H9 (cell line): ENCODE measurements at regions not wholly inside any gene's neighbourhood (a gene's known extent, or its start where the extent isn't known, plus 50 kb on each side); places are given as distances from the start of the nearest gene placed in this dataset.

Experiments
- DNase-seq: peaks from one replicate; pipeline ENCODE4 v3.0.0-alpha.2; 2017
- H2AFZ ChIP-seq: one replicate; pipeline ENCODE4 v1.6.1; 2013; ENCODE audit warnings: mild to moderate bottlenecking, low read length, control low read depth, moderate library complexity
- H2AK5ac ChIP-seq: 2 replicates; pipeline ENCODE4 v1.6.1; 2013; ENCODE audit warnings: low read length, control low read depth, mixed read lengths; ENCODE audit not compliant: insufficient read length
- H2BK120ac ChIP-seq: one replicate; pipeline ENCODE4 v1.6.1; 2013; ENCODE audit warnings: low read depth, mild to moderate bottlenecking, low read length, control low read depth, inconsistent platforms; ENCODE audit not compliant: poor library complexity, severe bottlenecking
- H2BK12ac ChIP-seq: 2 replicates; pipeline ENCODE4 v1.6.1; 2013; ENCODE audit warnings: low read length, control low read depth, mixed read lengths, low read depth; ENCODE audit not compliant: insufficient read length
- H2BK15ac ChIP-seq: 2 replicates; pipeline ENCODE4 v1.6.1; 2013; ENCODE audit warnings: low read depth, low read length, control low read depth
- H2BK20ac ChIP-seq: one replicate; pipeline ENCODE4 v1.6.1; 2013; ENCODE audit warnings: low read depth, mild to moderate bottlenecking, low read length, control low read depth, inconsistent platforms; ENCODE audit not compliant: poor library complexity, severe bottlenecking
- H2BK5ac ChIP-seq: 2 replicates; pipeline ENCODE4 v1.6.1; 2013; ENCODE audit warnings: low read length, control low read depth, mixed read lengths; ENCODE audit not compliant: insufficient read length
- H3K14ac ChIP-seq: 2 replicates; pipeline ENCODE4 v1.6.1; 2013; ENCODE audit warnings: low read length, control low read depth; ENCODE audit not compliant: insufficient read depth
- H3K18ac ChIP-seq: 2 replicates; pipeline ENCODE4 v1.6.1; 2013; ENCODE audit warnings: low read depth, mild to moderate bottlenecking, mixed read lengths, low read length, control low read depth; ENCODE audit not compliant: insufficient read length
- H3K23ac ChIP-seq: 2 replicates; pipeline ENCODE4 v1.6.1; 2013; ENCODE audit warnings: low read length, control low read depth, mixed read lengths, low read depth; ENCODE audit not compliant: insufficient read length
- H3K23me2 ChIP-seq: 2 replicates; pipeline ENCODE4 v1.6.1; 2013; ENCODE audit warnings: low read depth, mild to moderate bottlenecking, mixed read lengths, low read length, control low read depth; ENCODE audit not compliant: insufficient read length, poor library complexity, severe bottlenecking
- H3K27ac ChIP-seq: 2 replicates; pipeline ENCODE4 v1.5.1; 2013; ENCODE audit warnings: low read length, control low read depth, mixed read lengths, low read depth; ENCODE audit not compliant: insufficient read length
- H3K27me3 ChIP-seq: 2 replicates; pipeline ENCODE4 v1.6.1; 2013; ENCODE audit warnings: low read length, control low read depth, inconsistent platforms; ENCODE audit not compliant: insufficient read depth
- H3K4ac ChIP-seq: 2 replicates; pipeline ENCODE4 v1.6.1; 2013; ENCODE audit warnings: low read depth, mild to moderate bottlenecking, control low read depth, inconsistent platforms, low read length, moderate library complexity
- H3K4me1 ChIP-seq: 2 replicates; pipeline ENCODE4 v1.6.1; 2013; ENCODE audit warnings: low read length, control low read depth, inconsistent platforms; ENCODE audit not compliant: insufficient read depth
- H3K4me2 ChIP-seq: 2 replicates; pipeline ENCODE4 v1.6.1; 2013; ENCODE audit warnings: low read length, control low read depth, mixed read lengths; ENCODE audit not compliant: insufficient read length, insufficient read depth
- H3K56ac ChIP-seq: 2 replicates; pipeline ENCODE4 v1.6.1; 2013; ENCODE audit warnings: low read depth, mild to moderate bottlenecking, mixed read lengths, low read length, control low read depth; ENCODE audit not compliant: insufficient read length
- H3K79me1 ChIP-seq: 2 replicates; pipeline ENCODE4 v1.6.1; 2013; ENCODE audit warnings: low read depth, mild to moderate bottlenecking, moderate library complexity, low read length, control low read depth, inconsistent platforms; ENCODE audit not compliant: insufficient read depth, poor library complexity, severe bottlenecking
- H3K79me2 ChIP-seq: 2 replicates; pipeline ENCODE4 v1.6.1; 2013; ENCODE audit warnings: low read length, control low read depth, inconsistent platforms; ENCODE audit not compliant: insufficient read depth
- H3K9ac ChIP-seq: 2 replicates; pipeline ENCODE4 v1.6.1; 2013; ENCODE audit warnings: low read length, control low read depth, mixed read lengths; ENCODE audit not compliant: insufficient read length; ENCODE audit errors: extremely low read depth
- H3K9me3 ChIP-seq: one replicate; pipeline ENCODE4 v1.6.1; 2013; ENCODE audit warnings: low read depth, low read length, inconsistent platforms; ENCODE audit not compliant: control insufficient read depth
- H3T11ph ChIP-seq: one replicate; pipeline ENCODE4 v1.6.1; 2013; ENCODE audit warnings: mild to moderate bottlenecking, low read length, control low read depth, inconsistent platforms
- H4K20me1 ChIP-seq: one replicate; pipeline ENCODE4 v1.6.1; 2013; ENCODE audit not compliant: control insufficient read depth, insufficient read length, insufficient read depth
- H4K5ac ChIP-seq: 2 replicates; pipeline ENCODE4 v1.6.1; 2013; ENCODE audit warnings: low read depth, mild to moderate bottlenecking, mixed read lengths, low read length, control low read depth; ENCODE audit not compliant: insufficient read length
- H4K8ac ChIP-seq: replicated peaks from 2 replicates; pipeline ENCODE4 v1.6.1; 2013; ENCODE audit warnings: low read length, control low read depth, mixed read lengths, low read depth; ENCODE audit not compliant: insufficient read length
- H4K91ac ChIP-seq: 2 replicates; pipeline ENCODE4 v1.6.1; 2013; ENCODE audit warnings: low read depth, mild to moderate bottlenecking, moderate library complexity, mixed read lengths, low read length, control low read depth; ENCODE audit not compliant: insufficient read length
- H3K27ac Mint-ChIP-seq, 3 experiments: 2 replicates in 2 of 3; 3 replicates in 1 of 3; pipeline ENCODE4 v1.8.0; 2020 to 2021; ENCODE audit warnings: mixed read lengths in 3 of 3, mild to moderate bottlenecking in 1 of 3, moderate library complexity in 1 of 3
- H3K27me3 Mint-ChIP-seq: 2 replicates; pipeline ENCODE4 v1.8.0; 2021; ENCODE audit warnings: low read depth, mild to moderate bottlenecking, moderate library complexity, mixed read lengths
- H3K36me3 Mint-ChIP-seq, 3 experiments: 2 replicates in 2 of 3; 3 replicates in 1 of 3; pipeline ENCODE4 v1.8.0; 2020 to 2021; ENCODE audit warnings: low read depth in 3 of 3, mixed read lengths in 3 of 3; ENCODE audit not compliant: insufficient read depth in 1 of 3
- H3K4me1 Mint-ChIP-seq, 2 experiments: 2 replicates each; pipeline ENCODE4 v1.8.0; 2020; ENCODE audit warnings: mixed read lengths in 2 of 2
- H3K4me3 Mint-ChIP-seq, 2 experiments: 2 replicates in 1 of 2; 3 replicates in 1 of 2; pipeline ENCODE4 v1.8.0; 2020 to 2021; ENCODE audit warnings: mild to moderate bottlenecking in 2 of 2, mixed read lengths in 2 of 2, moderate library complexity in 1 of 2
- H3K9me3 Mint-ChIP-seq, 2 experiments: 2 replicates in 1 of 2; 3 replicates in 1 of 2; pipeline ENCODE4 v1.8.0; 2020; ENCODE audit warnings: mild to moderate bottlenecking in 2 of 2, mixed read lengths in 2 of 2, moderate library complexity in 1 of 2
- WGBS: extraction: QIAGEN DNeasy Blood & Tissue Kit; methylation state at CpG from one replicate; pipeline ENCODE4 v1.1.7; 2013; ENCODE audit warnings: missing lambda C conversion rate, low lambda C conversion rate, mixed read lengths; ENCODE audit not compliant: insufficient read length; ENCODE audit errors: extremely low coverage; 5-methylcytosine and 5-hydroxymethylcytosine counted together
- TF ChIP-seq, protein P1 (sequence below): fragments of 200-600 bp; sonication (generic); conservative IDR thresholded peaks from 3 replicates; pipeline ENCODE4 v1.8.0; 2021; ENCODE audit warnings: antibody characterized with exemption, mild to moderate bottlenecking

DNA sequence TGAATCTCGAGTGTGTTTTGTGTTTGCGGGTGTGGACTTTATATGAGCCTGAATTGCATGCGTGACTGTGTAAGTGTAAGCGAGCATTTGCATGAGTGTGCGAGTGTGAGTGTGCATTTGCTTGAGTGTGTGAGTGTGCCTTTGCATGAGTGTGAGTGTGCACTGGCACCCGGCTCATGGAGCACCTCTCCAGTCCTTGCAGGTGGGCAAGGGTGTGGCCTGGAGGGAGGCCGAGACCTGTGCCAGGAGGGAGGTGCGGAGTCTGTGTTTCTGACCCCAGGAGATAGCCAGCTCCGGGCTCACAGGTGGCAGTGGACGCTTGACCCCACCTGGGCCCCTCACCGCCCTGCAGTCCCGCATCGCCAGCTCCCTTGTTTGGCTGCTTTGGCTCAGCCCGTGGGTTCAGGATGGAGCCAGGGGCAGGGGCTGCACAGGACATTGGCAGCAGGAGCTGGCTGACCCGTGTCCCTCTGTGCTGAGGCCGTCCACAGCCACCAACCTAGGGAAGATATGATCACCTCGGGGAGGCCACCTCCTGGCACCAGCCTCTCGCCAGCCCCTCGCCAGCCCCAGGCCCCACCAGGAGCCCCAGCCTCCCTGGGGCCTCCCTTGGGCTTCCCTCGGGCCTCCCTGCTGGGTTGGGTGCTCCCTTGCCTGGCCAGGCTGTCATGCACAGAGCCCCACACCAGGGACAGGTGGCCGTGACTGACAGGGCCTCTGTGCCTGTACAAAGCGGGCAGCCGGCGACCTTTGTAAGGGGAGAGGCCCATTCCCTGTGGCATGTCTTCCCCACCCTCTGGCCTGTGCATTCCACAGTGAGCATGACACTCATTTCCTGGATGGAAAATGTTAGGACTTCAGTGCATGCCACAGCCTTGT lies 81.6 kb downstream of the PTGR3 start:
- no peak overlapping the region for H4K8ac ChIP-seq
- no peaks in the 10 kb centered on the region for H3K9me3 ChIP-seq
- no peak overlapping the region for H3T11ph ChIP-seq
- no peak overlapping the region for H3K23ac ChIP-seq
- no peak overlapping the region for H3K56ac ChIP-seq
- H3K27ac ChIP-seq, result no peak overlapping the region
- Mint-ChIP-seq H3K9me3 (peaks cover 0 to 8% of the 10 kb centered on the region in 2 experiments; a peak in 3 of 5 replicates), H3K36me3 (peaks cover 0 to 1% (median 0%) of the 10 kb centered on the region in 3 experiments; a peak in 2 of 7 replicates), H3K27me3 (peaks cover 1% of the 10 kb centered on the region; the same call in 1 of the 2 replicates), H3K27ac (no peak overlapping the region), H3K4me1 (no peaks in the 10 kb centered on the region), H3K4me3 (no peak overlapping the region)
- H2AFZ ChIP-seq, result no peak overlapping the region
- H2BK12ac ChIP-seq, result no peak overlapping the region
- no peak overlapping the region for H2BK20ac ChIP-seq
- no peak for DNase-seq
- no peaks in the 10 kb centered on the region for H3K79me1 ChIP-seq
- no peaks in the 10 kb centered on the region for H3K4me1 ChIP-seq
- no peak overlapping the region for H3K18ac ChIP-seq
- no peak overlapping the region for H4K91ac ChIP-seq
- TF ChIP-seq, protein P1, sequence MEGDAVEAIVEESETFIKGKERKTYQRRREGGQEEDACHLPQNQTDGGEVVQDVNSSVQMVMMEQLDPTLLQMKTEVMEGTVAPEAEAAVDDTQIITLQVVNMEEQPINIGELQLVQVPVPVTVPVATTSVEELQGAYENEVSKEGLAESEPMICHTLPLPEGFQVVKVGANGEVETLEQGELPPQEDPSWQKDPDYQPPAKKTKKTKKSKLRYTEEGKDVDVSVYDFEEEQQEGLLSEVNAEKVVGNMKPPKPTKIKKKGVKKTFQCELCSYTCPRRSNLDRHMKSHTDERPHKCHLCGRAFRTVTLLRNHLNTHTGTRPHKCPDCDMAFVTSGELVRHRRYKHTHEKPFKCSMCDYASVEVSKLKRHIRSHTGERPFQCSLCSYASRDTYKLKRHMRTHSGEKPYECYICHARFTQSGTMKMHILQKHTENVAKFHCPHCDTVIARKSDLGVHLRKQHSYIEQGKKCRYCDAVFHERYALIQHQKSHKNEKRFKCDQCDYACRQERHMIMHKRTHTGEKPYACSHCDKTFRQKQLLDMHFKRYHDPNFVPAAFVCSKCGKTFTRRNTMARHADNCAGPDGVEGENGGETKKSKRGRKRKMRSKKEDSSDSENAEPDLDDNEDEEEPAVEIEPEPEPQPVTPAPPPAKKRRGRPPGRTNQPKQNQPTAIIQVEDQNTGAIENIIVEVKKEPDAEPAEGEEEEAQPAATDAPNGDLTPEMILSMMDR, result no peak
- no peaks in the 10 kb centered on the region for H3K23me2 ChIP-seq
- no peak overlapping the region for H3K9ac ChIP-seq
- no peaks in the 10 kb centered on the region for H3K27me3 ChIP-seq
- no peak overlapping the region for H3K14ac ChIP-seq
- H3K4me2 ChIP-seq, result no peak overlapping the region
- no peaks in the 10 kb centered on the region for H4K20me1 ChIP-seq
- H4K5ac ChIP-seq, result no peak overlapping the region
- no peak overlapping the region for H2AK5ac ChIP-seq
- no CpG with 5 or more reads among the region's 24 CpGs for WGBS
- no peak overlapping the region for H2BK15ac ChIP-seq
- H3K79me2 ChIP-seq, result no peaks in the 10 kb centered on the region
- H2BK120ac ChIP-seq, result no peak overlapping the region
- H3K4ac ChIP-seq, result no peak overlapping the region
- H2BK5ac ChIP-seq, result no peak overlapping the region
